ENCODE measurements at regions not wholly inside any gene's neighbourhood (a gene's known extent, or its start where the extent isn't known, plus 50 kb on each side); places are given as distances from the start of the nearest gene placed in this dataset.

GRCh38 chr2:78202366-78202765 lies 680.2 kb upstream of the LRRTM4 start:
- ATAC-seq, result no peak
- TF ChIP-seq TOX (CRISPR knock-in tag; IDR thresholded peaks at IDR 0.05; ENCODE audit: borderline replicate concordance) (no peak), ISL1 (CRISPR knock-in tag; IDR thresholded peaks at IDR 0.05) (no peak)

GRCh38 chr2:78202986-78203670 lies 681.0 kb upstream of the LRRTM4 start:
- no peak for TF ChIP-seq OSR1 (CRISPR knock-in tag; IDR thresholded peaks at IDR 0.05)
- no peak for TF ChIP-seq TSHZ2 (CRISPR knock-in tag; IDR thresholded peaks at IDR 0.05)
- TF ChIP-seq PATZ1 (CRISPR knock-in tag; IDR thresholded peaks at IDR 0.05; ENCODE audit: borderline replicate concordance), result no peak
- no peak for TF ChIP-seq ZNF565 (CRISPR knock-in tag; conservative IDR thresholded peaks at IDR 0.05; ENCODE audit: low read depth)
- no peak for TF ChIP-seq POU6F1 (CRISPR knock-in tag; IDR thresholded peaks at IDR 0.05; ENCODE audit: borderline replicate concordance, low read depth)
- no peak for TF ChIP-seq PPARA (CRISPR knock-in tag; IDR thresholded peaks at IDR 0.05; ENCODE audit: borderline replicate concordance)
- no peak for TF ChIP-seq ARNTL (CRISPR knock-in tag; IDR thresholded peaks at IDR 0.05; ENCODE audit: borderline replicate concordance, low read depth)
- ATAC-seq, result no peak

GRCh38 chr2:78218066-78218465 lies 695.9 kb upstream of the LRRTM4 start:
- ATAC-seq, result no peak
- no peak for TF ChIP-seq ZNF565 (CRISPR knock-in tag; conservative IDR thresholded peaks at IDR 0.05; ENCODE audit: low read depth)
- TF ChIP-seq TCF4 (CRISPR knock-in tag; IDR thresholded peaks at IDR 0.05; ENCODE audit: borderline replicate concordance), result no peak

GRCh38 chr2:78237704-78238103 lies 715.5 kb upstream of the LRRTM4 start:
- ATAC-seq, result no peak

GRCh38 chr2:78245394-78246135 lies 723.4 kb upstream of the LRRTM4 start:
- no peak for ATAC-seq
- no peak for TF ChIP-seq TOX (CRISPR knock-in tag; IDR thresholded peaks at IDR 0.05; ENCODE audit: borderline replicate concordance)
- no peak for TF ChIP-seq POU6F1 (CRISPR knock-in tag; IDR thresholded peaks at IDR 0.05; ENCODE audit: borderline replicate concordance, low read depth)
- no peak for TF ChIP-seq CSRNP3 (CRISPR knock-in tag; IDR thresholded peaks at IDR 0.05)
- TF ChIP-seq GLIS3 (CRISPR knock-in tag; IDR thresholded peaks at IDR 0.05), result no peak
- no peak for TF ChIP-seq CREB5 (CRISPR knock-in tag; IDR thresholded peaks at IDR 0.05; ENCODE audit: low read depth)
- no peak for TF ChIP-seq CSDC2 (CRISPR knock-in tag; IDR thresholded peaks at IDR 0.05)
- TF ChIP-seq ESRRG (CRISPR knock-in tag; IDR thresholded peaks at IDR 0.05), result no peak
- no peak for TF ChIP-seq ZNF70 (CRISPR knock-in tag; IDR thresholded peaks at IDR 0.05)
- TF ChIP-seq ISL1 (CRISPR knock-in tag; IDR thresholded peaks at IDR 0.05), result no peak

More at GRCh38 chr2:78237704-78238103, 715.5 kb upstream of the LRRTM4 start:
- no peak for TF ChIP-seq POU6F1 (CRISPR knock-in tag; IDR thresholded peaks at IDR 0.05; ENCODE audit: borderline replicate concordance, low read depth)

All from SK-N-SH treated with all-trans-retinoic acid at 6 μM for 48 hours (cell line).